HCT116 (cell line): ENCODE measurements at regions not wholly inside any gene's neighbourhood (a gene's known extent, or its start where the extent isn't known, plus 50 kb on each side); places are given as distances from the start of the nearest gene placed in this dataset.

Experiments
- ATAC-seq: fragments of 200-7000 bp; cut with Tn5 transposase; 2 replicates; pipeline ENCODE4 v1.9.1; 2020; ENCODE audit warnings: mild to moderate bottlenecking, moderate library complexity
- BruUV-seq: library from RNA; stranded (reverse); fragments of 400-500 nt; replicated peaks from 2 replicates; lab custom pipeline; 2021; lab: Mats Ljungman, UMichigan
- CTCF ChIA-PET: fragments of 300-600 bp; sonication (Branson Sonifier 250); formaldehyde crosslinking; loops from one replicate; lab custom pipeline; 2021; ENCODE audit warnings: antibody characterized with exemption; lab: Charles Lee
- POLR2A ChIA-PET: fragments of 300-600, 350-600 bp; sonication (Branson Sonifier 250); formaldehyde crosslinking; loops from one replicate; lab custom pipeline; 2021; ENCODE audit warnings: antibody characterized with exemption; lab: Charles Lee
- RAD21 ChIA-PET, 2 experiments: fragments of 300-600 bp; sonication (Branson Sonifier 250); formaldehyde crosslinking; loops; one replicate each; lab custom pipeline; 2023; ENCODE audit warnings: low total read pairs in 2 of 2; ENCODE audit not compliant: uncharacterized antibody in 2 of 2, unreplicated experiment in 2 of 2, low non-redundant PET in 1 of 2; lab: Charles Lee
- DNase-seq: peaks from one replicate; pipeline ENCODE4 v3.0.0-alpha.2; 2010; ENCODE audit warnings: low read depth, low spot score
- H2AFZ ChIP-seq: fragments of 200-600 bp; shearing (Covaris generic), sonication (generic); 2 replicates; pipeline ENCODE4 v1.6.1; 2017; ENCODE audit warnings: low read depth, mixed run types, mixed read lengths, antibody characterized with exemption, low read length; ENCODE audit not compliant: poor library complexity, severe bottlenecking
- H3K27ac ChIP-seq: 2 replicates; pipeline ENCODE4 v1.5.1; 2012; ENCODE audit warnings: low read depth, low read length
- H3K27me3 ChIP-seq: fragments of 200-600 bp; sonication (generic); 2 replicates; pipeline ENCODE4 v1.6.1; 2016; ENCODE audit warnings: mixed run types, low read length, mixed read lengths; ENCODE audit not compliant: insufficient read depth
- H3K36me3 ChIP-seq, 2 experiments: fragments of 200-500 bp in 1 of 2; fragments of 200-600 bp in 1 of 2; sonication (Bioruptor generic) in 1 of 2; sonication (generic) in 1 of 2; 2 replicates each; pipeline versions ENCODE4 v1.5.1 to v1.6.1; 2014 to 2016; ENCODE audit warnings: low read length in 2 of 2, inconsistent platforms in 1 of 2, mixed read lengths in 1 of 2, mixed run types in 1 of 2; ENCODE audit not compliant: insufficient read depth in 2 of 2, control insufficient read depth in 1 of 2
- H3K4me1 ChIP-seq, 2 experiments: fragments of 200-600 bp in 1 of 2; sonication (generic) in 1 of 2; 2 replicates each; pipeline versions ENCODE4 v1.5.1 to v1.6.1; 2012 to 2017; ENCODE audit warnings: low read length in 2 of 2, inconsistent platforms in 1 of 2, mild to moderate bottlenecking in 1 of 2, mixed read lengths in 1 of 2, mixed run types in 1 of 2, moderate library complexity in 1 of 2; ENCODE audit not compliant: insufficient read depth in 2 of 2, control insufficient read depth in 1 of 2
- H3K4me2 ChIP-seq: fragments of 200-600 bp; sonication (generic); 2 replicates; pipeline ENCODE4 v1.6.1; 2017; ENCODE audit warnings: mixed run types, low read length, mixed read lengths
- H3K4me3 ChIP-seq, 2 experiments: fragments of 200-600 bp in 1 of 2; sonication (generic) in 1 of 2; replicated peaks in 1 of 2; 2 replicates each; pipeline ENCODE4 v1.5.1; 2011 to 2016; ENCODE audit warnings: low read length in 2 of 2, control low read depth in 1 of 2, low read depth in 1 of 2, mild to moderate bottlenecking in 1 of 2, mixed read lengths in 1 of 2, mixed run types in 1 of 2
- H3K79me2 ChIP-seq: fragments of 200-600 bp; sonication (generic); 2 replicates; pipeline ENCODE4 v1.6.1; 2017; ENCODE audit warnings: mild to moderate bottlenecking, mixed run types, low read length, moderate library complexity, mixed read lengths; ENCODE audit not compliant: insufficient read depth
- H3K9ac ChIP-seq: fragments of 200-600 bp; sonication (generic); 2 replicates; pipeline ENCODE4 v1.6.1; 2016; ENCODE audit warnings: low read length, mixed read lengths
- H3K9me2 ChIP-seq: fragments of 200-600 bp; sonication (generic), shearing (Covaris generic); 2 replicates; pipeline ENCODE4 v1.6.1; 2017; ENCODE audit warnings: mixed run types, mild to moderate bottlenecking, moderate library complexity; ENCODE audit not compliant: insufficient read depth
- H3K9me3 ChIP-seq, 2 experiments: fragments of 200-500 bp in 1 of 2; fragments of 200-600 bp in 1 of 2; sonication (Bioruptor generic) in 1 of 2; sonication (generic) in 1 of 2; 2 replicates each; pipeline ENCODE4 v1.6.1; 2014 to 2017; ENCODE audit warnings: low read length in 2 of 2, mixed read lengths in 2 of 2, inconsistent platforms in 1 of 2, low read depth in 1 of 2, mild to moderate bottlenecking in 1 of 2, mixed run types in 1 of 2, moderate library complexity in 1 of 2; ENCODE audit not compliant: control insufficient read depth in 1 of 2, insufficient read depth in 1 of 2
- H4K20me1 ChIP-seq: fragments of 200-600 bp; sonication (generic), shearing (Covaris generic); 2 replicates; pipeline ENCODE4 v1.6.1; 2017; ENCODE audit warnings: mixed run types, mild to moderate bottlenecking, moderate library complexity; ENCODE audit not compliant: insufficient read depth
- ATF3 ChIP-seq: IDR thresholded peaks from 2 replicates; pipeline ENCODE4 v1.6.1; 2012
- CBX3 ChIP-seq: IDR thresholded peaks from 2 replicates; pipeline ENCODE4 v1.6.1; 2012; ENCODE audit warnings: low read depth
- CTCF ChIP-seq, 3 experiments: fragments of 200-600 bp in 1 of 3; sonication (generic) in 1 of 3; IDR thresholded peaks in 2 of 3; conservative IDR thresholded peaks in 1 of 3; 2 replicates each; pipeline ENCODE4 v1.5.1; 2012 to 2017; ENCODE audit warnings: low read depth in 2 of 3, low read length in 2 of 3, antibody characterized with exemption in 1 of 3, borderline replicate concordance in 1 of 3, control low read depth in 1 of 3, mild to moderate bottlenecking in 1 of 3, mixed read lengths in 1 of 3, mixed run types in 1 of 3, moderate library complexity in 1 of 3; ENCODE audit not compliant: insufficient read depth in 1 of 3
- EGR1 ChIP-seq: IDR thresholded peaks from 2 replicates; pipeline ENCODE4 v1.6.1; 2012; ENCODE audit warnings: low read depth
- ELF1 ChIP-seq: IDR thresholded peaks from 2 replicates; pipeline ENCODE4 v1.6.1; 2012; ENCODE audit warnings: low read depth, borderline replicate concordance
- EZH2 ChIP-seq: fragments of 200-600 bp; sonication (generic); IDR thresholded peaks from 2 replicates; pipeline ENCODE4 v1.6.1; 2017; ENCODE audit warnings: antibody characterized with exemption, mixed run types
- FOSL1 ChIP-seq: IDR thresholded peaks from 2 replicates; pipeline ENCODE4 v1.6.1; 2012; ENCODE audit warnings: low read depth
- JUND ChIP-seq: IDR thresholded peaks from 2 replicates; pipeline ENCODE4 v1.6.1; 2012
- MAX ChIP-seq: IDR thresholded peaks from 2 replicates; pipeline ENCODE4 v1.6.1; 2012
- RAD21 ChIP-seq: IDR thresholded peaks from 2 replicates; pipeline ENCODE4 v1.6.1; 2012; ENCODE audit warnings: low read depth, mild to moderate bottlenecking
- SP1 ChIP-seq: IDR thresholded peaks from 2 replicates; pipeline ENCODE4 v1.6.1; 2012; ENCODE audit warnings: low read depth
- SRF ChIP-seq: IDR thresholded peaks from 2 replicates; pipeline ENCODE4 v1.6.1; 2012; ENCODE audit warnings: low read depth
- YY1 ChIP-seq: IDR thresholded peaks from 2 replicates; pipeline ENCODE4 v1.6.1; 2011; ENCODE audit warnings: low read length, low read depth, moderate library complexity, mild to moderate bottlenecking; ENCODE audit not compliant: insufficient replicate concordance; ENCODE audit errors: extremely low read depth
- ZBTB33 ChIP-seq: IDR thresholded peaks from 2 replicates; pipeline ENCODE4 v1.6.1; 2011; ENCODE audit warnings: mild to moderate bottlenecking, low read length, moderate library complexity; ENCODE audit not compliant: insufficient replicate concordance; ENCODE audit errors: extremely low read depth
- ZFX ChIP-seq: fragments of 450-650 bp; IDR thresholded peaks from 2 replicates; pipeline ENCODE4 v1.6.1; 2017
- ZNF274 ChIP-seq: fragments of 200-500 bp; sonication (Bioruptor generic); IDR thresholded peaks from 2 replicates; pipeline ENCODE4 v1.6.1; 2014; ENCODE audit warnings: mild to moderate bottlenecking, low read depth, low read length, inconsistent platforms
- intact Hi-C: fragments of 100-400 bp; cut with micrococcal nuclease; formaldehyde crosslinking; loops from 2 replicates; pipeline ENCODE4 v1.10.0; 2022
- TF ChIP-seq, protein P1 (sequence below): IDR thresholded peaks from 2 replicates; pipeline ENCODE4 v1.6.1; 2012; ENCODE audit warnings: low read depth

GRCh38 chr12:116420227-116420880, 138.8 kb upstream of the MAP1LC3B2 start:
- no peak overlapping the region for H2AFZ ChIP-seq
- TF ChIP-seq RAD21: no peak
- no peak for TF ChIP-seq YY1
- TF ChIP-seq ZBTB33: no peak
- TF ChIP-seq ATF3: no peak
- TF ChIP-seq, protein P1, sequence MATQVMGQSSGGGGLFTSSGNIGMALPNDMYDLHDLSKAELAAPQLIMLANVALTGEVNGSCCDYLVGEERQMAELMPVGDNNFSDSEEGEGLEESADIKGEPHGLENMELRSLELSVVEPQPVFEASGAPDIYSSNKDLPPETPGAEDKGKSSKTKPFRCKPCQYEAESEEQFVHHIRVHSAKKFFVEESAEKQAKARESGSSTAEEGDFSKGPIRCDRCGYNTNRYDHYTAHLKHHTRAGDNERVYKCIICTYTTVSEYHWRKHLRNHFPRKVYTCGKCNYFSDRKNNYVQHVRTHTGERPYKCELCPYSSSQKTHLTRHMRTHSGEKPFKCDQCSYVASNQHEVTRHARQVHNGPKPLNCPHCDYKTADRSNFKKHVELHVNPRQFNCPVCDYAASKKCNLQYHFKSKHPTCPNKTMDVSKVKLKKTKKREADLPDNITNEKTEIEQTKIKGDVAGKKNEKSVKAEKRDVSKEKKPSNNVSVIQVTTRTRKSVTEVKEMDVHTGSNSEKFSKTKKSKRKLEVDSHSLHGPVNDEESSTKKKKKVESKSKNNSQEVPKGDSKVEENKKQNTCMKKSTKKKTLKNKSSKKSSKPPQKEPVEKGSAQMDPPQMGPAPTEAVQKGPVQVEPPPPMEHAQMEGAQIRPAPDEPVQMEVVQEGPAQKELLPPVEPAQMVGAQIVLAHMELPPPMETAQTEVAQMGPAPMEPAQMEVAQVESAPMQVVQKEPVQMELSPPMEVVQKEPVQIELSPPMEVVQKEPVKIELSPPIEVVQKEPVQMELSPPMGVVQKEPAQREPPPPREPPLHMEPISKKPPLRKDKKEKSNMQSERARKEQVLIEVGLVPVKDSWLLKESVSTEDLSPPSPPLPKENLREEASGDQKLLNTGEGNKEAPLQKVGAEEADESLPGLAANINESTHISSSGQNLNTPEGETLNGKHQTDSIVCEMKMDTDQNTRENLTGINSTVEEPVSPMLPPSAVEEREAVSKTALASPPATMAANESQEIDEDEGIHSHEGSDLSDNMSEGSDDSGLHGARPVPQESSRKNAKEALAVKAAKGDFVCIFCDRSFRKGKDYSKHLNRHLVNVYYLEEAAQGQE: no peak
- TF ChIP-seq CBX3: no peak
- TF ChIP-seq SP1: no peak
- no peak for TF ChIP-seq JUND
- TF ChIP-seq ELF1: no peak
- no peak for TF ChIP-seq ZFX
- no peak for TF ChIP-seq EZH2
- TF ChIP-seq MAX: no peak
- no peak for TF ChIP-seq ZNF274
- no peak for TF ChIP-seq CTCF (IDR thresholded peaks at IDR 0.05 in 2 of 3, conservative IDR thresholded peaks at IDR 0.05 in 1 of 3; ENCODE audit: borderline replicate concordance in 1 of 3, insufficient read depth in 1 of 3, low read depth in 2 of 3, low read length in 2 of 3)
- no peak for TF ChIP-seq FOSL1
- no peak for TF ChIP-seq SRF
- no peak for TF ChIP-seq EGR1
- intact Hi-C loops: no loop called here
- ATAC-seq (no peak), DNase-seq (no peak)
- no peaks in the 10 kb centered on the region for H3K9me2 ChIP-seq
- no peak overlapping the region for H3K9ac ChIP-seq
- H3K4me3 ChIP-seq: no peak overlapping the region
- H4K20me1 ChIP-seq: no peaks in the 10 kb centered on the region
- no peak overlapping the region for H3K4me2 ChIP-seq
- peaks cover 0 to 12% of the 10 kb centered on the region in 2 experiments; a peak in 2 of 4 replicates for H3K4me1 ChIP-seq
- no TSS peak for BruUV-seq
- H3K79me2 ChIP-seq: no peaks in the 10 kb centered on the region
- RAD21 ChIA-PET: interaction anchor here in 1 of 2 experiments (0.7 kb wide), 1 partner anchor 10 kb away, joined by 5 read pairs; no protein-coding TSS in a partner anchor
- peaks cover 0 to 9% of the 10 kb centered on the region in 2 experiments; a peak in 1 of 4 replicates for H3K9me3 ChIP-seq
- H3K27me3 ChIP-seq: no peaks in the 10 kb centered on the region
- no peaks in the 10 kb centered on the region for H3K36me3 ChIP-seq
- CTCF ChIA-PET: no interaction called here
- POLR2A ChIA-PET: no interaction called here
- H3K27ac ChIP-seq: no peak overlapping the region
